SW480 (cell line): ENCODE measurements at regions not wholly inside any gene's neighbourhood (a gene's known extent, or its start where the extent isn't known, plus 50 kb on each side); places are given as distances from the start of the nearest gene placed in this dataset.

Experiments used
- DNase-seq: peaks from one replicate; pipeline ENCODE4 v3.0.0-alpha.2; 2016; ENCODE audit warnings: low spot score

DNA sequence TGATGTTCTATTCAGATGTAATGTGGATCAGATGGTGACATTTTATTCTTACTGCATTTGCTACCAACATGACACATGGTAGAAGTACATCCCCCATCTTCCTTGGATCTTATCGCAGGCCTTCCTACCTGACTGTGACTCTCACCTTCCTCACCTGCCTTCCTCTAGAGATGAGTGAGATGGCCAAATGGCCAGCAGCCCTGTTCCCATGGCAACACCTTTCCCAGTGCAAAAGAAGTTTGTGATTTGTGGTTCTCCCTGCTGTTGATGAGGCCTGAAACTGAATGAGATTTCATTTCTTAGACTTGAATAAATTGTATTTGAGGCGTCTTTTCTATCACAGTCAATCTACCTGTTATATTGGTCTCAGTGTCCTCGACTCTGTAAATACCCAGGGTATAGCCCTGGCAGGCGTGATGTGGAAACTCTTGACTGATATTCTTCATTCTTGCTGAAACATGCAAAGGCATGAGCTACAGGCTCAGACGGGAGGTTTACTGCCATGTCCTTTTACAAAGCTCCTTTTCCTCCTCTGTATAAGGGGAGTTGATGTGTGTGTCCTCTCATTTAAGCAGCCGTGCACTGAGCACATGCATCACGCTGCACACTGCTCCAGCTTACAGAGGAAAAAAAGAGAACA, 440.7 kb upstream of the AKR1E2 start:
- no peak for DNase-seq

- DNase-seq = no peak
Measured at GRCh38 chr10:4384245-4384644, 441.8 kb upstream of the AKR1E2 start.

DNA sequence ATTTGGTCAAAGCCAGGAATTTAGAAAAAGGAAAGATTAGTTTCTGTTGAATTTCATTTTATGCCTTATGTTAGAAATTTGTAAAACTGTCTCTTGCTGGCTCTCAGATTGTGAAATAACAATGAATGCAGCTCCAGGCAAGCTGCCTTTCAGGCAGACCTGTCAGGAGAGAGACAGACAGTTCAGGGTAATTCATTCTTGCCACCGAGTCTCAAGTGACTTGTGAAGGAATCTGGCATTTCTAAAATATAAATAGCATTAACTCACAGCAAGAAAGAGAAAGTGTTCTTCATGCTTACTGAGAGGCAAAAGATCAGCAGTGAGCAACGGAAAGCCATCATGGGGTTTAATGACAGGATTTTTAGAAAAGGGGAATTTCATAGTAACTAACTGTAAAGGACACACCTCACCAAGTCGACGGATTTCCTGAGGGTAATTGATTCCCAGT, 442.3 kb upstream of the AKR1E2 start:
- DNase-seq = no peak

- DNase-seq = no peak
Measured at GRCh38 chr10:4382811-4383210, 443.2 kb upstream of the AKR1E2 start.

GRCh38 chr10:4373612-4374011, 452.4 kb upstream of the AKR1E2 start:
- no peak for DNase-seq

DNA sequence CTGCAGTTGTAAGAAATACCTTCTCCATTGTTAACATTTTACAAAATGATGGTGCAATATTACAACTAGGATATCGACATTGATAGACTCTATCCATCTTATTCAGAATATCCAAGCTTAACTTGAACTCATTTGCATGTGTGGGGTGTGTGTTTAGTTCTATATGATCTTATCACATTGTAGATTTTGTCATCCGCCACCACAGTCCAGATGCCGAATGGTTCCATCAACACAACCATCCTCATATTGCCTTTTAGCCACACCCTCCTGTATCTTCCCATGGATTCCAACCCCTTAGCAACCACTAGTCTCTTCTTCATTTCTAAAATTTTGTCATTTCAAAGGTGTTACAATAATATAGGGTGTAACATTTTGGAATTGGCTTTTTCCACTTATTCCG, 452.9 kb upstream of the AKR1E2 start:
- no peak for DNase-seq

GRCh38 chr10:4372601-4373000, 453.4 kb upstream of the AKR1E2 start:
- no peak for DNase-seq

DNA sequence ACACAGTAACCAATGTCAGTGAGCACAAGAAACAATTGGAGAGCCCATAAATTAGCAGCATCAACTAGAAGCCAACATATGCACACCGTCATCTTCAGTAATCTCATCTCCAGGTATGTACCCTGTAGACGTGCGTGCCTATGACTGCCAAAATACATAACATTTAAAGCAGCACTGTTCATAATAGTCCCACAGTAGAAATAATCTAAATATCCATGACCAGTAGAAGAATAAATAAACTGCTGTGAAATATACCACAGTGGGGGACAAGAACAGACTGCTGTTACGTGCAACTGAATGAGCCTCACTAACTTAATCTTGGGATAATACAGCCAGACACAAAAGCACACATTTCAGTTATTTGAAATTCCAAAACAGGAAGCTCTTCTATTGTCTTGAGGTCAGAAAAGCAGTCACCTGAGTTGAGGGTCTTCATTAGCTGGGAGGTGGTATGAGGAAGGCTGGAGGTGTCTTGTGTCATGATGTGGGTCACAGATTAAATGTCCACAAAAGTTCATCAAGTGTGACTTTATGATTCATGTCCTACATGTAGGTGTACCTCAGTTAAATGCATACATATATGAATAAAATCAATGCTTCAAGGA, 454.2 kb upstream of the AKR1E2 start:
- DNase-seq = no peak

GRCh38 chr10:4370376-4370775, 455.6 kb upstream of the AKR1E2 start:
- DNase-seq = peak; percentile 5

- DNase-seq = no peak
Measured at GRCh38 chr10:4361581-4361980, 464.4 kb upstream of the AKR1E2 start.

DNA sequence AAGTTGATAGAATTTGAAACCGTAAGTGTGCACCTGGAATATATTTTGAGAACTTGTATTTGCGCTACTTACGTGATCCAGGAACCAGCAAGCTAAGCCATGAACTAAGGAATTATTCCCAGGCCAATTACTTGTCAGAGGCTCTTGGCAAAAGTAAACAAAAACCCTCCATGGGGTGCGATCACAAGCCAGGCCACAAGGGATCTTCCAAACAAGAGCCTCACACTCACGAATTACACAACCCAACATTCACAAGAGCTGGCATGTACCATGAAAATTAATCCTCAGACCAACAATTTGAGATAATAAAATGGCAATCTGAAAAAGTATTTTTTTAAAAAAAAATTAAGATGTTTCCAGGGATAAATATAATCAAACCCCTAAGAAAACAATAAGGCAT, 467.0 kb upstream of the AKR1E2 start:
- DNase-seq = no peak

DNA sequence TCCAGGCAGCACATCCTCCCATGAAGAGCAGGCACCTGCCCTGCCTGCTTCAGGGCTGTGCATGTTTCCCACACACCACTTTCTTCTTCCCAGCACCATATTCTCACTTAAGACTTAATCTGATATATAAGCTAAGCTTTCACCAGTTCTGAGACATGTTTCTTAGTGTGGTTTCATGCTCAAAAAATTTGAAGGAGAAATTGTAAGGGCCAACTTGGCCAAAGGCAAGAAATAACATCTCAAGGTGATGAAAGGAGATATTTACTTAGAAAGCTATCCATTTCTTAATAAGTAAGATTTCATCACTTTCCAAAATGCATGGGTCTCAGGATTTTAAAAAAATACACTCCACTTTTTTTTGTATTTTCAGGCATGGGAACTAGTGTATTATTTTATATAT, 468.1 kb upstream of the AKR1E2 start:
- no peak for DNase-seq

DNA sequence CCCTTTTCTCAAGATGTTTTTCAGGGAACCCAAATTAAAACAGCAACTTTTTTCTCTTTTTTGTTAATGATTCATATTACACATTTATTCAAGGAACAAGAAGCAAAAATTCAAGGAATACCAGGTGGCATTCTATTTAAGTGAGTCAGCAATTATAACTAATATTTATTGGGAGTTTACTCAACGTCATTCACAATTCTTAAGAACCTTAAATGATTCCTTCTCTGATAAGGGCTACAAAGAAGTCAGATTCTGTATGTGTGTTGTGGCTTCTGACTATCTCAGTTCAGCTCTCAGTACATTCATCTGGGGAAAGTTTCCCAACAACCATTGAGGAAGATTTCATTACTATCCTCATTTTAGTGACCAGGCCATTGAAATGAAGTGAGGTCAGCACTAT, 470.7 kb upstream of the AKR1E2 start:
- no peak for DNase-seq

GRCh38 chr10:4354382-4354812, 471.6 kb upstream of the AKR1E2 start:
- DNase-seq = peak; percentile 68

- no peak for DNase-seq
Measured at GRCh38 chr10:4353964-4354363, 472.0 kb upstream of the AKR1E2 start.

DNA sequence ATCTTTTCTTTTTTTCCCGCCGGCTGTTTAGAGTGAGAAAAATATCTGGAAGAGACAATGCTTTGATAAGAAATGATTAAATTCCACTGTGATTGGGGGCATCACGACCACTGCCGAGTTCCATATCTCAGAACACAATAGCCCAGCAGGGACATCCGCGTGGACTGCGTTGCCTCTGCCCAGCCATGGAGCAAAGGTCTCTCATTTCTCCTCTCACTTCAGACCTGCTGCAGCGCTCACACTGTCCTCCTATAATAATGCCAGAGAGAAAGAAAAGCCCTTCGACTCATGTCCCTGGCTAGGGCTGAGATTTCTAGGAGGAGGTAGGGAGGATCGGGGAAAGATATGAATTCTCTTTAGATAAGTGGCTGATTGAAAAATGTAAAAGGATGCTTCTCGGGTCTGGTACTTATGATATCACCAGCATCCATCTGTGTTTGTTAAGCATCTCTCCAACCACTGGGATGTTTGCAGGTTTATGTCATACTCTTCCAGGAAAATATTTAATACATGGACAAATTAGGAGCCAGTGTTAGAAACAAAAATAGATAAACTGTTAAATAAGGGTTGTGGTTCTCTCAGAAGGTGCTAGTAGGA, 472.9 kb upstream of the AKR1E2 start:
- no peak for DNase-seq

- no peak for DNase-seq
Measured at GRCh38 chr10:4352414-4352961, 473.5 kb upstream of the AKR1E2 start.

DNA sequence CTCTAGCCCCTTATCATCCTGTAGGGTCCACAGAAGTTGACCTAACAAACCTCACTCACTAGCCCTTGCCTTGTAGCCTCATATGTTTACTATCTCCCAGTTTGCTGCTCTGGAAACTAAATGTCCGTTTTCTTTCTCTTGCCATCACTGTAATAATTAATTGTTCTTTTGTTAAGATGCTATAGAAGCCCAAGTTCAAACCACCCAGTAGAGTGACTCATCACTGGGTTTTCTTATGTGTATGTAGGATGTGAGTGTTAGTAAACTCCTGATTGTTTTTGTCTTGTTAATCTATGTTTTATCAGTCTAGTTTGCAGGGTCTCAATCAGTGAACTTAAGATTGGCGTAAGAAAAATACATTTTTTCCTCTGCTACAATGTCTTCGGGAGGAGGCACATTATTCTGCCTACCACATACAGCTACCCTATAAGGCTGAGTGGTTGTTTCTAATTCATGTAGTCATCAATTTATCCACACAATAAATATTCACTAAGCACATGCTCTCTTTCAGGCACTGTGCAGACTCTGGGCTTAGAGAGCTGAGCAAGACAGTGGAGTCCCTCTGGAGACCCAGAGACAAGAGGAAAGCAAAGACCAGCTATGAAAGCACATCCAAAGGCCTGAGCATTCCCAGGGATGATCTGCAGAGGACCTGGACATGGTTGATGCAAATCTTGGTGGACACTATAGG, 474.1 kb upstream of the AKR1E2 start:
- no peak for DNase-seq

DNA sequence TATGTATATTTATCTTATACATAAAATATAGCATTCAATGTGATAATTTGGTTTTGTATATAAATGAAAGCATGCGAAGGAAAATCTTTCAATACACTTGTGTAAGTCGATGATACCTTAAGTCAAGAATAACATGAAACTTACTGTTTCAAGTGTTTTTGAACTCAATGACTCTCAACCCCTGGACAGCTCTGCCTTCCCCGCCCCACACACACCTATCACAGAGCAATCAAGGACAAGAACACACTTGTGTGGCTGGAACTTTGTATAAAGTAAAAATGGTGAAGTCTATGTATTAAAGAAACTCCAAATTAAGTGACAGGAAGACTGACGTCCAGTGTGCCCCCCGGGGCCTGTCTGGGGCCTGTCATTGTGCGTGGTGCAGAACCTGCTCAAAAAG, 478.6 kb upstream of the AKR1E2 start:
- no peak for DNase-seq

DNA sequence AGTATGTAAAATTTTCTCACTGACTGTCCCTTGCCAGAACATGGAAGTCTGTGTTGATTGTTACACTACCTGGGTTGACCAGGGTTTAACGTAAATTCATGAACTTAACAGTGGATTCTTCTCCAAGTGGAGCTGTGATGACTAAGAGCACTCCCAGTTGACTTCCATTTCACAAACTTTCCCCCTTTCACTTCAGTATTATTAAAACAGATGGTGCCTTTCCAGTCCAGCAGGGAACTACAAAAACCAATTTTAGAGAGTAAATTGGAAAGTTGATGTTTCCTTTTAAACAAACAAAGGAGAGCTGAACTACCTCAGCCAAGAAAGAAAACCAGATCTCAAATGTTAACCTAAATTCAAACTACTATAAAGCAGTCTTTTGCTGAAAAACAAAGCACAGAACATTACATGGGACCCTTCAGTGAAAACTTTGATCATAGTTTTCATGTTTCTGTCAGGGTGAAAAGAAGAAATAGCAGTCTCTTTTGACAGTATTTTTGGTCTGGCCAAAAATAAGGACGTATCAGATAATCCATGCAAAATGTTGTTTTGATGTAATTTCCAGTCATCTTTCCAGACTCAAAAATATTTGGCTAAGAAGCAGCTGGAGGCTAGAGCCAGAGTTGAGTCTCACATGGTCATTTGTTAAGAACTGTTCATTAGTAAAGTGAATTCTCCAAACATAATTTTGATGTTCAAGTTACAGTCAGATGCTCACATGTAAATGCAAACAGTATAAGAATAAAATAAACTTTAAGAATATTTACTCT, 479.9 kb upstream of the AKR1E2 start:
- DNase-seq = no peak

DNA sequence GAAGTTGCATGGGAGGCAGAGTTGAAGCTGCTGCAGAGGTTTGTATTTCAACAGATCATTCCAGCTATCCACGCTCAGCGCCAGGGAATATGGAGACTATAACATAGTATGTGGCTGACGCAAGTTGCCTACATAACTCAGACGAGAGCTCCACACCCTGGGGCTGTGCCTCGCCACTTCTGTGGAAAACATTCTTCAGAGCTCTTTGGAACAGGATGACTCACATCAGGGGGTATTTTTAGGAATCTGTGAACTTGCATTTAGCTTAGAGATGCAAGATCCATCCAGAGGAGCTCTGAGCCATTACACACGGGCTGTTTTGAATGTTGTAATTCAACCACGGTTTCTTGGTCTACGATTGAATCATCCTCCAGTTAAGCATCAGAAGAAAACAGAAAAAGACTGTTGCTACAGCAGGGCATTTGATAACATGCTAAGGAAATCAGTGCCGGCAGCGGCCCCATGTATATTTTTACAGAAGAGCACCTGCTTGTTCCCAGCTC, 481.5 kb upstream of the AKR1E2 start:
- DNase-seq = peak; percentile 93

- no peak for DNase-seq
Measured at GRCh38 chr10:4343873-4344272, 482.1 kb upstream of the AKR1E2 start.
